ENCODE measurements at regions not wholly inside any gene's neighbourhood (a gene's known extent, or its start where the extent isn't known, plus 50 kb on each side); places are given as distances from the start of the nearest gene placed in this dataset.

DNA sequence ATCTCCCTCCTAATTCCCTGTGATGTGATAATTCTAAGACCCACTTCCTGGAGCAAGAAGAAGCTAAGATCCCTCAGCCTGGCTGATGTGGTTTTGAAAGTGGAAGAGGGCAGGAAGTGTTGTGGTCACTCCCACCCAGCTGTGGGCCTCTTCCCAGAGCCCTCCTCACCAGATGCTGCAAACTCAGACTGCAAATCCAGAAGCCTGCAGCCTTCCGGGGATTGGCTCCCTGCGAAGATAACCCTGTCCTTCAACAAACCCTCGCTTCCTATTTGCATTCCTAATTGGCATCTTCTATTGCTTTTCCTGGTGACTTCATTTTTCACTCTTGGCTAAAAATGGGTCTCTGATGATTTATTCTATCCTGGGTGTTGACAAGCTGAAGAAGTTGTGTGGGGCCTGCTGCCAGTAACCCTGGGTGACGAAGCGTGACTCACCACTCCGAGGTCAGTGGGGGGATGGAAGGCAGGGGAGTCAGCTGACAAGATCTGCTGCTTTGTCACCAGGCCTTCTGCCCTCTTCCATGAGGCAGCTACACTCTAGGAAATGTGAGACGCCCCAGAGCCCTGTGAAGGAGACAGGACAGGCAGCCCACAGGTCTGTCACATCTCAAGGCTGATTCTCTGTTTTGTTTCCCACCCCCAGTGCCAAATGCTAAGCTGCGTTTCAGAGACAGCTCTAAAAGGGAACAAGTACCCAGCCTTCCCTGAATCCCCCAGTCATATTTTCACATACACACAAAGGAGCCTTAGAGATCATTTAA lies 99.7 kb upstream of the LIPC start:
- Histone ChIP-seq H3K9me3 (replicated peaks in 1 of 3) (no peaks in the 10 kb centered on the region), H3K36me3 (replicated peaks in 1 of 2) (no peaks in the 10 kb centered on the region), H3K27me3 (no peaks in the 10 kb centered on the region), H3K4me3 (peak overlapping the region in 1 of 4 donors; percentile 11), H3K4me1 (replicated peaks in 1 of 2) (peaks cover 26 to 39% of the 10 kb centered on the region in 2 donors), H3K27ac (peak overlapping the region; percentile 67 to 96 (median 86))
- WGBS, 4 donors = 0 to 6% (median 2%) methylated on average over 7 to 8 of the region's 8 CpGs
- TF ChIP-seq, protein P1, sequence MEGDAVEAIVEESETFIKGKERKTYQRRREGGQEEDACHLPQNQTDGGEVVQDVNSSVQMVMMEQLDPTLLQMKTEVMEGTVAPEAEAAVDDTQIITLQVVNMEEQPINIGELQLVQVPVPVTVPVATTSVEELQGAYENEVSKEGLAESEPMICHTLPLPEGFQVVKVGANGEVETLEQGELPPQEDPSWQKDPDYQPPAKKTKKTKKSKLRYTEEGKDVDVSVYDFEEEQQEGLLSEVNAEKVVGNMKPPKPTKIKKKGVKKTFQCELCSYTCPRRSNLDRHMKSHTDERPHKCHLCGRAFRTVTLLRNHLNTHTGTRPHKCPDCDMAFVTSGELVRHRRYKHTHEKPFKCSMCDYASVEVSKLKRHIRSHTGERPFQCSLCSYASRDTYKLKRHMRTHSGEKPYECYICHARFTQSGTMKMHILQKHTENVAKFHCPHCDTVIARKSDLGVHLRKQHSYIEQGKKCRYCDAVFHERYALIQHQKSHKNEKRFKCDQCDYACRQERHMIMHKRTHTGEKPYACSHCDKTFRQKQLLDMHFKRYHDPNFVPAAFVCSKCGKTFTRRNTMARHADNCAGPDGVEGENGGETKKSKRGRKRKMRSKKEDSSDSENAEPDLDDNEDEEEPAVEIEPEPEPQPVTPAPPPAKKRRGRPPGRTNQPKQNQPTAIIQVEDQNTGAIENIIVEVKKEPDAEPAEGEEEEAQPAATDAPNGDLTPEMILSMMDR (IDR thresholded peaks at IDR 0.05) = no peak
- TF ChIP-seq POLR2A (IDR thresholded peaks at IDR 0.05) = peak in 1 of 2 donors; percentile 56
- DNase-seq = peak; percentile 96 to 98 (median 98)
- intact Hi-C loops (cut with DNase I) = no loop called here

DNA sequence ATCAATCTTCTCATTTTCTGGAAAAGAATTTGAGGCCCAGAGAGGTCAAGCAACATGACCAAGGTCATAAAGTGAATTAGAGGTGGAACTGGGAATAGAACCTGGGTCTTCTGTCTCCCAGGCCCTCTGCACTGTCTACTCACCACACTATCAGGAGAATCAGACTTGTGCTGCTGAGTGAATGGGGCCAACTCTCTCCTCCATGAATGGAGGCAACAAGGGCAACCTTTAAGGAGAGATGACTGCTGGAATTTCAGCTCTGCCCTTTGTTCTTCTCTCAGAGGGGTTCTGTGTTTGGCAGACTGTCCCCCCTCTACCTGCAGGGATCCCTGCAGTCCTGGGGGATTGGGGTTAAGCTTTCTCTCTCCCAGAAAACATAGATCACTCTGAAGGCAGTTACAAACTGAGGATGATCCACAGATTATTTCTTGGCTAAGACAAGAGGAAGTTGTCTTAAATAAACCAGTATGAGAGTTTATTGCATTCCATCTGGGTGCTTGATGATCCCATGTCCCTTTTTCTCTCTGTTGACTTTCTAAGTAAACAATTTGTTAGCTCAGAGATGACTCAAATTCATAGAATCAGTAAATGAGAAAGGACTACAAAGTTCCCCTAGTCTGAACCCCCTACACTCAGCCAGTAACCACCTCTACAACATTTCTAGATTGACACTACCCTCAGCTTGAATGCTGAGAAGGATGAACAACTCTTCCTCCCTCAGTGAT lies 99.0 kb upstream of the LIPC start:
- no peak for DNase-seq
- Histone ChIP-seq H3K9me3 (replicated peaks in 1 of 3) (no peaks in the 10 kb centered on the region), H3K36me3 (replicated peaks in 1 of 2) (no peaks in the 10 kb centered on the region), H3K27me3 (no peaks in the 10 kb centered on the region), H3K4me3 (no peak overlapping the region), H3K27ac (peak overlapping the region; percentile 67 to 96 (median 86)), H3K4me1 (replicated peaks in 1 of 2) (peaks cover 26 to 39% of the 10 kb centered on the region in 2 donors)
- intact Hi-C loops (cut with DNase I) = no loop called here
- TF ChIP-seq, protein P1 (IDR thresholded peaks at IDR 0.05) = no peak
- TF ChIP-seq POLR2A (IDR thresholded peaks at IDR 0.05) = no peak

DNA sequence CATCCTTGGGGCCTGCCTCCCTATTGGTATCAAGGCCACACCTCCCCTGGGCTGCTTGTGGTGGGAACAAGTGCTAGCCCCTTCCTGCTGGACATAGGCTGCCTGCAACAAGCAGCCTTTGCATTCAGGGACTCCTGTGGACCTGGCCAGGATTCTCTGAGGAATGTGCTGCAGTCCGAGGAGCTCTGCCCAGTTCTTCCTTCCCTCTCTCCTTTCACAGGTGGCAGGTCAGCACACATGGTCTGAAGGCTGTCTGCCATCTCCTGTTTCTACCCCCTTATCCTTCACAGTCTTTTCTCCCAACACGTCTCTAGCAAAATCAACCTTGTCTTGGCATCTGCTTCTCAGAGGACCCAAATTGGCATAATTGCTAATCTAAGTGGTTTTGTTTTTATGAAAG lies 97.0 kb upstream of the LIPC start:
- H3K27me3 ChIP-seq = no peaks in the 10 kb centered on the region
- peaks cover 24 to 35% of the 10 kb centered on the region in 2 donors for H3K4me1 ChIP-seq (replicated peaks in 1 of 2)
- no peaks in the 10 kb centered on the region for H3K36me3 ChIP-seq (replicated peaks in 1 of 2)
- H3K9me3 ChIP-seq (replicated peaks in 1 of 3) = no peaks in the 10 kb centered on the region
- no peak for TF ChIP-seq POLR2A (IDR thresholded peaks at IDR 0.05)
- TF ChIP-seq, protein P1 (IDR thresholded peaks at IDR 0.05) = no peak
- no peak overlapping the region for H3K27ac ChIP-seq
- H3K4me3 ChIP-seq = no peak overlapping the region
- WGBS, 4 donors = 91 to 97% (median 96%) methylated on average over 2 of the region's 2 CpGs
- intact Hi-C loops (cut with DNase I) = no loop called here
- DNase-seq = no peak

DNA sequence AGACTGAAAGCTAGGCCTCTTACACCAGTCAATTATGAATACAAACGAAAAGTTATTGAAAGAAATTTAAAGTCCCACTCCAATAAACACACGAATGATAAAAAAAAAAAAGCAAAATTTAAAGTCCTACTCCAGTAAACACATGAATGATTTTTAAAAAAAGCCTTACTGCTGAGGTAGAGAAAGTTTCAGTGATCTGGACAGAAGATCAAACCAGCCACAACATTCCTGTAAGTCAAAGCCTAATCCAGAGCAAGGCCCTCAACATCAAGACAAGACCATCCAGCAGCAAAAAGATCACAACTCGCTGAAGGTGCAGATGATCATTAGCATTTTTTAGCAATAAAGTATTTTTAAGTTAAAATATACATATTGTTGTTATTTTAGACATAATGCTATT lies 95.6 kb upstream of the LIPC start:
- H3K4me1 ChIP-seq (replicated peaks in 1 of 2) = peaks cover 13 to 24% of the 10 kb centered on the region in 2 donors
- no peak for TF ChIP-seq POLR2A (IDR thresholded peaks at IDR 0.05)
- TF ChIP-seq, protein P1 (IDR thresholded peaks at IDR 0.05) = no peak
- intact Hi-C loops (cut with DNase I) = no loop called here
- H3K27ac ChIP-seq = no peak overlapping the region
- no peaks in the 10 kb centered on the region for H3K27me3 ChIP-seq
- no peak overlapping the region for H3K4me3 ChIP-seq
- no peaks in the 10 kb centered on the region for H3K36me3 ChIP-seq (replicated peaks in 1 of 2)
- DNase-seq = no peak
- H3K9me3 ChIP-seq (replicated peaks in 1 of 3) = no peaks in the 10 kb centered on the region
- WGBS, 4 donors = 77 to 87% (median 81%) methylated on average over 3 of the region's 3 CpGs
